ENCODE measurements at regions not wholly inside any gene's neighbourhood (a gene's known extent, or its start where the extent isn't known, plus 50 kb on each side); places are given as distances from the start of the nearest gene placed in this dataset.

- H3K9me3 Mint-ChIP-seq = no peaks in the 10 kb centered on the region
- H3K4me1 Mint-ChIP-seq (ENCODE audit: low read depth) = peaks cover 14% of the 10 kb centered on the region
- intact Hi-C loops (cut with micrococcal nuclease) = loop anchor here (5.0 kb wide), 1 partner anchor 40 kb away; no protein-coding TSS in a partner anchor
- H3K27ac Mint-ChIP-seq = no peak overlapping the region
- H3K4me3 Mint-ChIP-seq = no peak overlapping the region
- DNase-seq (ENCODE audit: low spot score) = no peak
- no peaks in the 10 kb centered on the region for H3K36me3 Mint-ChIP-seq (ENCODE audit: low read depth)
- peaks cover 2% of the 10 kb centered on the region for H3K27me3 Mint-ChIP-seq (ENCODE audit: insufficient read depth)
Measured at GRCh38 chr7:81887098-81888090, 117.5 kb upstream of the HGF start.

GRCh38 chr7:81886211-81886764, 116.4 kb upstream of the HGF start:
- H3K27me3 Mint-ChIP-seq (ENCODE audit: insufficient read depth) = peaks cover 2% of the 10 kb centered on the region
- no peak for DNase-seq (ENCODE audit: low spot score)
- no peak overlapping the region for H3K27ac Mint-ChIP-seq
- intact Hi-C loops (cut with micrococcal nuclease) = loop anchor here (5.0 kb wide), 1 partner anchor 39 kb away; no protein-coding TSS in a partner anchor
- H3K4me1 Mint-ChIP-seq (ENCODE audit: low read depth) = peaks cover 14% of the 10 kb centered on the region
- H3K36me3 Mint-ChIP-seq (ENCODE audit: low read depth) = no peaks in the 10 kb centered on the region
- no peaks in the 10 kb centered on the region for H3K9me3 Mint-ChIP-seq
- H3K4me3 Mint-ChIP-seq = no peak overlapping the region

GRCh38 chr7:81884817-81885216, 115.0 kb upstream of the HGF start:
- no peak for DNase-seq (ENCODE audit: low spot score)
- Mint-ChIP-seq H3K4me3 (no peak overlapping the region), H3K4me1 (ENCODE audit: low read depth) (peaks cover 14% of the 10 kb centered on the region), H3K27ac (no peak overlapping the region), H3K36me3 (ENCODE audit: low read depth) (no peaks in the 10 kb centered on the region), H3K27me3 (ENCODE audit: insufficient read depth) (peaks cover 2% of the 10 kb centered on the region), H3K9me3 (no peaks in the 10 kb centered on the region)
- intact Hi-C loops (cut with micrococcal nuclease) = loop anchor here (5.0 kb wide), 1 partner anchor 38 kb away; no protein-coding TSS in a partner anchor

GRCh38 chr7:81883801-81884393, 114.0 kb upstream of the HGF start:
- no peak overlapping the region for H3K4me3 Mint-ChIP-seq

GRCh38 chr7:81882086-81882485, 112.2 kb upstream of the HGF start:
- H3K4me3 Mint-ChIP-seq = no peak overlapping the region
- H3K36me3 Mint-ChIP-seq (ENCODE audit: low read depth) = no peaks in the 10 kb centered on the region
- intact Hi-C loops (cut with micrococcal nuclease) = no loop called here
- H3K9me3 Mint-ChIP-seq = no peaks in the 10 kb centered on the region
- no peak for DNase-seq (ENCODE audit: low spot score)
- no peak overlapping the region for H3K27ac Mint-ChIP-seq
- peaks cover 2% of the 10 kb centered on the region for H3K27me3 Mint-ChIP-seq (ENCODE audit: insufficient read depth)
- H3K4me1 Mint-ChIP-seq (ENCODE audit: low read depth) = peaks cover 8% of the 10 kb centered on the region

More at GRCh38 chr7:81883801-81884393, 114.0 kb upstream of the HGF start:
- H3K36me3 Mint-ChIP-seq (ENCODE audit: low read depth) = no peaks in the 10 kb centered on the region
- peaks cover 2% of the 10 kb centered on the region for H3K27me3 Mint-ChIP-seq (ENCODE audit: insufficient read depth)
- no peaks in the 10 kb centered on the region for H3K9me3 Mint-ChIP-seq
- intact Hi-C loops (cut with micrococcal nuclease) = no loop called here
- peaks cover 14% of the 10 kb centered on the region for H3K4me1 Mint-ChIP-seq (ENCODE audit: low read depth)
- no peak overlapping the region for H3K27ac Mint-ChIP-seq
- DNase-seq (ENCODE audit: low spot score) = no peak

GRCh38 chr7:81877890-81878289, 108.0 kb upstream of the HGF start:
- Mint-ChIP-seq H3K4me3 (no peak overlapping the region), H3K36me3 (ENCODE audit: low read depth) (no peaks in the 10 kb centered on the region), H3K27ac (no peak overlapping the region), H3K4me1 (ENCODE audit: low read depth) (no peaks in the 10 kb centered on the region), H3K9me3 (no peaks in the 10 kb centered on the region), H3K27me3 (ENCODE audit: insufficient read depth) (no peaks in the 10 kb centered on the region)
- intact Hi-C loops (cut with micrococcal nuclease) = no loop called here
- DNase-seq (ENCODE audit: low spot score) = no peak

GRCh38 chr7:81873559-81873958, 103.7 kb upstream of the HGF start:
- Mint-ChIP-seq H3K4me3 (no peak overlapping the region), H3K36me3 (ENCODE audit: low read depth) (no peaks in the 10 kb centered on the region), H3K27me3 (ENCODE audit: insufficient read depth) (no peaks in the 10 kb centered on the region), H3K9me3 (no peaks in the 10 kb centered on the region), H3K27ac (no peak overlapping the region), H3K4me1 (ENCODE audit: low read depth) (no peaks in the 10 kb centered on the region)
- DNase-seq (ENCODE audit: low spot score) = no peak
- intact Hi-C loops (cut with micrococcal nuclease) = no loop called here

GRCh38 chr7:81871606-81872265, 101.9 kb upstream of the HGF start:
- Mint-ChIP-seq H3K4me1 (ENCODE audit: low read depth) (no peaks in the 10 kb centered on the region), H3K9me3 (no peaks in the 10 kb centered on the region), H3K27ac (no peak overlapping the region), H3K27me3 (ENCODE audit: insufficient read depth) (no peaks in the 10 kb centered on the region), H3K4me3 (no peak overlapping the region), H3K36me3 (ENCODE audit: low read depth) (no peaks in the 10 kb centered on the region)
- no peak for DNase-seq (ENCODE audit: low spot score)
- intact Hi-C loops (cut with micrococcal nuclease) = no loop called here

GRCh38 chr7:81870608-81871007, 100.8 kb upstream of the HGF start:
- Mint-ChIP-seq H3K27me3 (ENCODE audit: insufficient read depth) (no peaks in the 10 kb centered on the region), H3K36me3 (ENCODE audit: low read depth) (no peaks in the 10 kb centered on the region), H3K4me1 (ENCODE audit: low read depth) (no peaks in the 10 kb centered on the region), H3K9me3 (no peaks in the 10 kb centered on the region), H3K4me3 (no peak overlapping the region), H3K27ac (no peak overlapping the region)
- intact Hi-C loops (cut with micrococcal nuclease) = no loop called here
- no peak for DNase-seq (ENCODE audit: low spot score)

- H3K9me3 Mint-ChIP-seq = no peaks in the 10 kb centered on the region
- intact Hi-C loops (cut with micrococcal nuclease) = no loop called here
- H3K36me3 Mint-ChIP-seq (ENCODE audit: low read depth) = no peaks in the 10 kb centered on the region
- no peaks in the 10 kb centered on the region for H3K4me1 Mint-ChIP-seq (ENCODE audit: low read depth)
- no peak for DNase-seq (ENCODE audit: low spot score)
- no peaks in the 10 kb centered on the region for H3K27me3 Mint-ChIP-seq (ENCODE audit: insufficient read depth)
- H3K27ac Mint-ChIP-seq = no peak overlapping the region
- H3K4me3 Mint-ChIP-seq = no peak overlapping the region
Measured at GRCh38 chr7:81869670-81870069, 99.8 kb upstream of the HGF start.

- H3K36me3 Mint-ChIP-seq (ENCODE audit: low read depth) = no peaks in the 10 kb centered on the region
- H3K9me3 Mint-ChIP-seq = no peaks in the 10 kb centered on the region
- no peak for DNase-seq (ENCODE audit: low spot score)
- no peaks in the 10 kb centered on the region for H3K27me3 Mint-ChIP-seq (ENCODE audit: insufficient read depth)
- intact Hi-C loops (cut with micrococcal nuclease) = no loop called here
- no peak overlapping the region for H3K4me3 Mint-ChIP-seq
- no peak overlapping the region for H3K27ac Mint-ChIP-seq
- no peaks in the 10 kb centered on the region for H3K4me1 Mint-ChIP-seq (ENCODE audit: low read depth)
Measured at GRCh38 chr7:81865754-81866153, 95.9 kb upstream of the HGF start.

GRCh38 chr7:81859433-81859832, 89.6 kb upstream of the HGF start:
- Mint-ChIP-seq H3K27ac (no peak overlapping the region), H3K4me1 (ENCODE audit: low read depth) (no peaks in the 10 kb centered on the region)

More at GRCh38 chr7:81859433-81859832, 89.6 kb upstream of the HGF start:
- no peak for DNase-seq (ENCODE audit: low spot score)
- intact Hi-C loops (cut with micrococcal nuclease) = no loop called here
- H3K36me3 Mint-ChIP-seq (ENCODE audit: low read depth) = no peaks in the 10 kb centered on the region
- H3K9me3 Mint-ChIP-seq = peaks cover 3% of the 10 kb centered on the region
- no peak overlapping the region for H3K4me3 Mint-ChIP-seq
- H3K27me3 Mint-ChIP-seq (ENCODE audit: insufficient read depth) = no peaks in the 10 kb centered on the region

All from activated T-helper 1 cell treated with anti-CD3 and anti-CD28 coated beads, Interleukin-12 subunit alpha, Interleukin-12 subunit beta, Interleukin-2, Interleukin-4 antibody, amounts not matched to agents 30 ng/mL and 10 ng/mL and 1 ng/mL, durations not matched to agents 14 hours and 24 hours and 36 hours (primary cell).